ENCODE measurements at regions not wholly inside any gene's neighbourhood (a gene's known extent, or its start where the extent isn't known, plus 50 kb on each side); places are given as distances from the start of the nearest gene placed in this dataset.

DNA sequence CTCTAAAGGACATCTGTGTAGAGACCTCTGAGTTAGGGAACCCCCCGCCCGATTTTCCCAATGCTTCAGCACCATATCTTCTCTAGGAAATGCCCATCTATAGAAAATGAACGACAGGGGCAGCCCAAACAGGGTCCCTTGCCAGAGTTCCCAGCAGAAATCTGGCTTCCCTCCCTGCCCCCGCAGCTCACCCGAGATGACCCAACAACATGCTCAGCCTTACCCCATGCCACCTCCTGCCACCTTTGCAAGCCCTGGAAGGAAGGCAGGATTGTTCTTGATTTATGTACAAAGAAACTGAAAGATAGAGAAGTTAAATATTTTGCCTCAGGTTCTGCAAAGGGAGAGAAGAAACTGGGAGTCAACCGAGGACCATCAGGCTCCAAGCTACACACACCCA lies 105.6 kb upstream of the UQCRFS1 start:
- in situ Hi-C loops (cut with MboI): no loop called here
- no peaks in the 10 kb centered on the region for H3F3A ChIP-seq (ENCODE audit: insufficient read depth)

DNA sequence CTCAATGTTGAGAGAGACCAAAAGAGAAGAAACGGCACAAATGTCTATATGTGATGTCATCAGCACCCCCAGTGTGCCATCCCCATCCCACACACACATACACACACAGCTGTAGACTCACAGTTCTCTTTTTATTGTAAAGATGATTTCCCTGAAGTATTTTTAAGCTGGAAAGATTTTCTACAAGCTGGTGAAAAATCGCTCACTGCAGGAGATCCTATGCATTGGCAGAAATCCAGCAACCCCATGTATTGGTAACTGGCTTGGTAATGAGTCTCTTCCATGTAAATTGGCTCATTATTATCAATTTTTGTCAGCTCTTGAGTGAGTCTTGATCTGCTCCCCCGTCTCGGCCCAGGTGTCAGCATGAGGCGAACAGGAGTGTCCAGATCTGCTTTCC lies 107.1 kb upstream of the UQCRFS1 start:
- Histone ChIP-seq H4K20me1 (ENCODE audit: insufficient read depth) (no peaks in the 10 kb centered on the region), H3K4me2 (ENCODE audit: unreplicated experiment) (no peak overlapping the region), H3K9me2 (ENCODE audit: insufficient read depth) (no peaks in the 10 kb centered on the region), H2AFZ (no peak overlapping the region), H3K27me3 (replicated peaks; ENCODE audit: insufficient read depth) (peaks cover 5% of the 10 kb centered on the region; the same call in 1 of the 2 replicates), H3K9ac (no peak overlapping the region), H3F3A (ENCODE audit: insufficient read depth) (no peaks in the 10 kb centered on the region), H3K27ac (no peak overlapping the region), H3K79me2 (ENCODE audit: insufficient read depth) (no peaks in the 10 kb centered on the region), H3K9me3 (ENCODE audit: low read depth) (no peaks in the 10 kb centered on the region), H3K4me1 (ENCODE audit: insufficient read depth) (no peaks in the 10 kb centered on the region), H3K36me3 (ENCODE audit: low read depth) (no peaks in the 10 kb centered on the region), H3K4me3 (no peak overlapping the region)
- in situ Hi-C loops (cut with MboI): no loop called here
- 32 to 36% methylated on average over 5 of the region's 5 CpGs for WGBS, 2 experiments (ENCODE audit: low coverage in 1 of 2, low lambda C conversion rate in 2 of 2, missing lambda C conversion rate in 2 of 2)
- DNase-seq: no peak
- no peak for TF ChIP-seq EZH2 (IDR thresholded peaks at IDR 0.05; ENCODE audit: insufficient read depth, poor library complexity, severe bottlenecking)
- TF ChIP-seq EZH2phosphoT487 (IDR thresholded peaks at IDR 0.05; ENCODE audit: insufficient read depth, low read depth): no peak

More for the DNA sequence above, 105.6 kb upstream of the UQCRFS1 start:
- Histone ChIP-seq H3K27me3 (replicated peaks; ENCODE audit: insufficient read depth) (peaks cover 5% of the 10 kb centered on the region; the same call in 1 of the 2 replicates), H3K79me2 (ENCODE audit: insufficient read depth) (no peaks in the 10 kb centered on the region), H3K9me2 (ENCODE audit: insufficient read depth) (no peaks in the 10 kb centered on the region), H3K4me1 (ENCODE audit: insufficient read depth) (no peaks in the 10 kb centered on the region), H2AFZ (no peak overlapping the region), H3K27ac (no peak overlapping the region), H3K36me3 (ENCODE audit: low read depth) (no peaks in the 10 kb centered on the region), H3K4me2 (ENCODE audit: unreplicated experiment) (no peak overlapping the region), H4K20me1 (ENCODE audit: insufficient read depth) (no peaks in the 10 kb centered on the region), H3K9me3 (ENCODE audit: low read depth) (no peaks in the 10 kb centered on the region), H3K4me3 (no peak overlapping the region), H3K9ac (no peak overlapping the region)
- no peak for TF ChIP-seq EZH2 (IDR thresholded peaks at IDR 0.05; ENCODE audit: insufficient read depth, poor library complexity, severe bottlenecking)
- no peak for TF ChIP-seq EZH2phosphoT487 (IDR thresholded peaks at IDR 0.05; ENCODE audit: insufficient read depth, low read depth)
- no peak for DNase-seq
- WGBS, 2 experiments (ENCODE audit: low coverage in 1 of 2, low lambda C conversion rate in 2 of 2, missing lambda C conversion rate in 2 of 2): 35 to 38% methylated on average over 6 of the region's 6 CpGs

DNA sequence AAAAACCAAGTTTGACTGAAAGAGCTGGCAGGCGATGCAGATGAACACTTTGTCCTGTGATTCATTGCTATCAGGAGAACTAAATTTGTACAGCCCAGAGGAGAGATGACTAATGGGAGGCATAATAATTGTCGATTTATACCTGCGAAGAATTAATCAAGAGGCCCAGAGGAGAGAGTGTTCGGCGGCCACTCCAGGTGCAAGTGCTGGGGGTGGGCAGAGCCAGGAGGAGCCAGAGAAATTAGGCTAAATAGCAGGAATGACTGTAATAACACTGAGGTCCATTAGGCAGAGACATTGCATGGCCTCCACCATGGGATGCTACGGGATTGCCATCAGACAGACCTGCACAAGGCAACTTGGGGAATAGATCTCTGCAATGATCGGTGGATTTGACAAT lies 107.7 kb upstream of the UQCRFS1 start:
- Histone ChIP-seq H2AFZ (no peak overlapping the region), H3F3A (ENCODE audit: insufficient read depth) (no peaks in the 10 kb centered on the region), H3K27me3 (replicated peaks; ENCODE audit: insufficient read depth) (peaks cover 5% of the 10 kb centered on the region; the same call in 1 of the 2 replicates), H3K4me1 (ENCODE audit: insufficient read depth) (no peaks in the 10 kb centered on the region), H3K4me2 (ENCODE audit: unreplicated experiment) (no peak overlapping the region), H3K9me2 (ENCODE audit: insufficient read depth) (no peaks in the 10 kb centered on the region), H3K9me3 (ENCODE audit: low read depth) (no peaks in the 10 kb centered on the region), H3K36me3 (ENCODE audit: low read depth) (no peaks in the 10 kb centered on the region), H3K27ac (no peak overlapping the region), H4K20me1 (ENCODE audit: insufficient read depth) (no peaks in the 10 kb centered on the region), H3K79me2 (ENCODE audit: insufficient read depth) (no peaks in the 10 kb centered on the region), H3K9ac (no peak overlapping the region), H3K4me3 (no peak overlapping the region)
- TF ChIP-seq EZH2phosphoT487 (IDR thresholded peaks at IDR 0.05; ENCODE audit: insufficient read depth, low read depth) (no peak), EZH2 (IDR thresholded peaks at IDR 0.05; ENCODE audit: insufficient read depth, poor library complexity, severe bottlenecking) (no peak)
- in situ Hi-C loops (cut with MboI): no loop called here
- DNase-seq: no peak
- 43 to 56% methylated on average over 7 of the region's 7 CpGs for WGBS, 2 experiments (ENCODE audit: low coverage in 1 of 2, low lambda C conversion rate in 2 of 2, missing lambda C conversion rate in 2 of 2)

DNA sequence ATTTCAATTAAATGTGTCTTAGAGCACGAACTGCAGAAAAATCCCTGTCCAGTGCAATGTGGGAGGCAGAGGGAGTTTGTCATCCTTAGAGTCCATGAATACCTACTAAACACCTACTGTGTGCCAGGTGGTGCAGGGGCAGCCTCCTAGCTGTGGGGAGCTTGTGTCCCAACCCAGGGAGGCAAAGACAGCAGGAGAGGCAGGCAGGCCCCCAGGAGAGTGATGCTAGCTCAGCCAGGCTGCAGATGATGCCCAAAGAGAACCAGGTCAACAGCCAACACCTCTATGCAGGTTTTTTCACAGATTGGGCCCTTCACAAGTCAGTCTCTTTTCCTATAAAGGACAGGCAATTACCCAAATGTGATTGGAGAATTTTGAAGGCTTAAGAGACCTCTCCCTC lies 108.2 kb upstream of the UQCRFS1 start:
- Histone ChIP-seq H3K27me3 (replicated peaks; ENCODE audit: insufficient read depth) (0 out of 2 replicates have a peak, but pooled peaks cover 5% of the 10 kb centered on the region), H3K27ac (no peak overlapping the region), H3K36me3 (ENCODE audit: low read depth) (no peaks in the 10 kb centered on the region), H3K9me2 (ENCODE audit: insufficient read depth) (no peaks in the 10 kb centered on the region), H3K9ac (no peak overlapping the region), H2AFZ (no peak overlapping the region), H3F3A (ENCODE audit: insufficient read depth) (no peaks in the 10 kb centered on the region), H3K79me2 (ENCODE audit: insufficient read depth) (no peaks in the 10 kb centered on the region), H3K4me3 (no peak overlapping the region), H3K4me1 (ENCODE audit: insufficient read depth) (peaks cover 2% of the 10 kb centered on the region; the same call in 1 of the 2 replicates), H3K9me3 (ENCODE audit: low read depth) (no peaks in the 10 kb centered on the region), H4K20me1 (ENCODE audit: insufficient read depth) (no peaks in the 10 kb centered on the region), H3K4me2 (ENCODE audit: unreplicated experiment) (no peak overlapping the region)
- TF ChIP-seq EZH2 (IDR thresholded peaks at IDR 0.05; ENCODE audit: insufficient read depth, poor library complexity, severe bottlenecking): no peak
- no peak for TF ChIP-seq EZH2phosphoT487 (IDR thresholded peaks at IDR 0.05; ENCODE audit: insufficient read depth, low read depth)
- WGBS, 2 experiments (ENCODE audit: low coverage in 1 of 2, low lambda C conversion rate in 2 of 2, missing lambda C conversion rate in 2 of 2): 0 to 8% methylated on average over 1 of the region's 1 CpG
- in situ Hi-C loops (cut with MboI): no loop called here
- DNase-seq: no peak

DNA sequence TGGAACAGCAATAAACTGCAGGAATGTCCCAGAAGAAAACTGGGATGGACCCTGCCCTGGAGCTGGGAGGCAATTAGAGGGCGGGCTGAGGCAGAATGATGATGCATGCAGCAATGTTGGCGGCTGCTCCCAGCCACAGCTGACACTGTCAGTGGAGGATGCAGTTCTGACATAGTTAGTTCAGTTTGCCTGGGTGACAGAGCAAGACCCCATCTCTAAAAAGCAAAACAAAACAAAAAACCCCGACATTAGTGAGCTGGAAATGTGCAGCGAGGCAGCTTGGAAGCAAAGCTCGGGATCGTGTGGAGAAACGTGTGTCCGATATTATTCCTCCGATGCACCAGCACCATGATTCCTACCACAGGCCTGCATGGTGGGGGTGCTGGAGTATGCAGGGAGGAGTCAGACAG lies 110.1 kb upstream of the UQCRFS1 start:
- TF ChIP-seq EZH2 (IDR thresholded peaks at IDR 0.05; ENCODE audit: insufficient read depth, poor library complexity, severe bottlenecking) (no peak), EZH2phosphoT487 (IDR thresholded peaks at IDR 0.05; ENCODE audit: insufficient read depth, low read depth) (no peak)

More for the DNA sequence above, 110.1 kb upstream of the UQCRFS1 start:
- Histone ChIP-seq H3K4me2 (ENCODE audit: unreplicated experiment) (no peak overlapping the region), H4K20me1 (ENCODE audit: insufficient read depth) (no peaks in the 10 kb centered on the region), H3K4me1 (ENCODE audit: insufficient read depth) (peaks cover 5% of the 10 kb centered on the region; the same call in 1 of the 2 replicates), H3K9me3 (ENCODE audit: low read depth) (no peaks in the 10 kb centered on the region), H3K9ac (no peak overlapping the region), H3K79me2 (ENCODE audit: insufficient read depth) (no peaks in the 10 kb centered on the region), H3K27me3 (replicated peaks; ENCODE audit: insufficient read depth) (0 out of 2 replicates have a peak, but pooled peaks cover under 1% of the 10 kb centered on the region), H3K4me3 (no peak overlapping the region), H2AFZ (no peak overlapping the region), H3K27ac (no peak overlapping the region), H3K36me3 (ENCODE audit: low read depth) (no peaks in the 10 kb centered on the region), H3K9me2 (ENCODE audit: insufficient read depth) (no peaks in the 10 kb centered on the region), H3F3A (ENCODE audit: insufficient read depth) (no peaks in the 10 kb centered on the region)
- in situ Hi-C loops (cut with MboI): no loop called here
- 16 to 28% methylated on average over 9 of the region's 9 CpGs for WGBS, 2 experiments (ENCODE audit: low coverage in 1 of 2, low lambda C conversion rate in 2 of 2, missing lambda C conversion rate in 2 of 2)
- DNase-seq: peak; percentile 12
